ENCODE measurements at regions not wholly inside any gene's neighbourhood (a gene's known extent, or its start where the extent isn't known, plus 50 kb on each side); places are given as distances from the start of the nearest gene placed in this dataset.

GRCh38 chr16:16934660-16935059 is 536.1 kb downstream of the XYLT1 start:
- no peak for TF ChIP-seq CTCF (IDR thresholded peaks at IDR 0.05; ENCODE audit: low read depth, low read length, missing input control)
- no peak for TF ChIP-seq EGR1 (IDR thresholded peaks at IDR 0.05; ENCODE audit: low read depth in 2 of 2)
- TF ChIP-seq YY1 (IDR thresholded peaks at IDR 0.05): no peak
- no peak for TF ChIP-seq RAD21 (IDR thresholded peaks at IDR 0.05)
- TF ChIP-seq ATF3 (IDR thresholded peaks at IDR 0.05): no peak
- TF ChIP-seq REST (IDR thresholded peaks at IDR 0.05): no peak
- no peak for TF ChIP-seq SP1 (IDR thresholded peaks at IDR 0.05)
- no peak for TF ChIP-seq RXRA (IDR thresholded peaks at IDR 0.05)
- no peak for TF ChIP-seq TAF1 (conservative IDR thresholded peaks at IDR 0.05)
- no peak for TF ChIP-seq MAX (IDR thresholded peaks at IDR 0.05)
- TF ChIP-seq HNF4A (conservative IDR thresholded peaks at IDR 0.05): no peak

Measured in liver (tissue), 3 donors.